Endodermal cell (in vitro differentiated cells): ENCODE measurements at regions not wholly inside any gene's neighbourhood (a gene's known extent, or its start where the extent isn't known, plus 50 kb on each side); places are given as distances from the start of the nearest gene placed in this dataset.

ENCODE experiments used
- DNase-seq: peaks from one replicate; pipeline ENCODE4 v3.0.0-alpha.2; 2017
- H3K27ac ChIP-seq: 2 replicates; pipeline ENCODE4 v1.5.1; 2013; ENCODE audit warnings: mild to moderate bottlenecking, low read depth, low read length, moderate library complexity
- H3K27me3 ChIP-seq: 2 replicates; pipeline ENCODE4 v1.6.1; 2013; ENCODE audit warnings: mild to moderate bottlenecking, low read length, moderate library complexity; ENCODE audit not compliant: insufficient read depth, control insufficient read depth, poor library complexity, severe bottlenecking
- H3K36me3 ChIP-seq: 2 replicates; pipeline ENCODE4 v1.7.0; 2013; ENCODE audit warnings: mild to moderate bottlenecking, low read length, moderate library complexity; ENCODE audit not compliant: control insufficient read depth, insufficient read depth
- H3K4me1 ChIP-seq: one replicate; pipeline ENCODE4 v1.7.0; 2013; ENCODE audit warnings: low read length; ENCODE audit not compliant: control insufficient read depth, insufficient read depth
- H3K4me3 ChIP-seq: 2 replicates; pipeline ENCODE4 v1.5.1; 2013; ENCODE audit warnings: mild to moderate bottlenecking, low read length, moderate library complexity
- H3K9ac ChIP-seq: 2 replicates; pipeline ENCODE4 v1.6.1; 2013; ENCODE audit warnings: mild to moderate bottlenecking, low read length, moderate library complexity; ENCODE audit not compliant: poor library complexity, severe bottlenecking; ENCODE audit errors: extremely low read depth
- H3K9me3 ChIP-seq: 2 replicates; pipeline ENCODE4 v1.6.1; 2013; ENCODE audit warnings: mild to moderate bottlenecking, low read length, moderate library complexity; ENCODE audit not compliant: control insufficient read depth
- H3K27ac Mint-ChIP-seq: 2 replicates; pipeline ENCODE4 v1.8.0; 2020; ENCODE audit warnings: mixed read lengths
- H3K27me3 Mint-ChIP-seq: 2 replicates; pipeline ENCODE4 v1.8.0; 2021; ENCODE audit warnings: mild to moderate bottlenecking, mixed read lengths; ENCODE audit not compliant: insufficient read depth
- H3K36me3 Mint-ChIP-seq: 2 replicates; pipeline ENCODE4 v1.8.0; 2020; ENCODE audit warnings: low read depth, mixed read lengths
- H3K4me1 Mint-ChIP-seq: 2 replicates; pipeline ENCODE4 v1.8.0; 2020; ENCODE audit warnings: mixed read lengths
- H3K4me3 Mint-ChIP-seq: 2 replicates; pipeline ENCODE4 v1.8.0; 2020; ENCODE audit warnings: mild to moderate bottlenecking, moderate library complexity, mixed read lengths
- H3K9me3 Mint-ChIP-seq: 2 replicates; pipeline ENCODE4 v1.8.0; 2020; ENCODE audit warnings: mild to moderate bottlenecking, mixed read lengths
- WGBS, 2 experiments: methylation state at CpG; one replicate each; pipeline versions ENCODE4 v1.1.5 to v1.1.7; 2013; ENCODE audit warnings: missing lambda C conversion rate in 2 of 2, mixed read lengths in 1 of 2; ENCODE audit not compliant: insufficient coverage in 1 of 2, insufficient read length in 1 of 2; 5-methylcytosine and 5-hydroxymethylcytosine counted together
- TF ChIP-seq, protein P1 (sequence below): fragments of 200-600 bp; sonication (generic); conservative IDR thresholded peaks from 2 replicates; pipeline ENCODE4 v1.5.0; 2021; ENCODE audit warnings: antibody characterized with exemption, mild to moderate bottlenecking

DNA sequence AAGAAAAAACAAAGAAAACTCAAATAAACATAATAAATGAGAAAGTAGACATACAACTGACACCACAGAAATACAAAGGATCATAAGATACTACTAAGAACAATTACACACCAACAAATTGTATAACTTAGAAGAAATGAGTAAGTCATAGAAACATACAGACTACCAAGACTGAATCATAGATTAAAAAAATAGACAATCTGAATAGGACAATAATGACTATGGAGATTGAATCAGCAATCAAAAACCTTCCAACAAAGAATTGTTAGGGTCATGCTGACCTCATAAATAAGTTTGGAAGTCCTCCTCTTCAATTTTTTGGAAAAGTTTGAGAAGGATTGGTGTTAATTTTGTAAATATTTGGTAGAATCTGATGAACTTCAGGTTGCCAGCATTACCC, 159.0 kb downstream of the PTBP2 start:
- TF ChIP-seq, protein P1, sequence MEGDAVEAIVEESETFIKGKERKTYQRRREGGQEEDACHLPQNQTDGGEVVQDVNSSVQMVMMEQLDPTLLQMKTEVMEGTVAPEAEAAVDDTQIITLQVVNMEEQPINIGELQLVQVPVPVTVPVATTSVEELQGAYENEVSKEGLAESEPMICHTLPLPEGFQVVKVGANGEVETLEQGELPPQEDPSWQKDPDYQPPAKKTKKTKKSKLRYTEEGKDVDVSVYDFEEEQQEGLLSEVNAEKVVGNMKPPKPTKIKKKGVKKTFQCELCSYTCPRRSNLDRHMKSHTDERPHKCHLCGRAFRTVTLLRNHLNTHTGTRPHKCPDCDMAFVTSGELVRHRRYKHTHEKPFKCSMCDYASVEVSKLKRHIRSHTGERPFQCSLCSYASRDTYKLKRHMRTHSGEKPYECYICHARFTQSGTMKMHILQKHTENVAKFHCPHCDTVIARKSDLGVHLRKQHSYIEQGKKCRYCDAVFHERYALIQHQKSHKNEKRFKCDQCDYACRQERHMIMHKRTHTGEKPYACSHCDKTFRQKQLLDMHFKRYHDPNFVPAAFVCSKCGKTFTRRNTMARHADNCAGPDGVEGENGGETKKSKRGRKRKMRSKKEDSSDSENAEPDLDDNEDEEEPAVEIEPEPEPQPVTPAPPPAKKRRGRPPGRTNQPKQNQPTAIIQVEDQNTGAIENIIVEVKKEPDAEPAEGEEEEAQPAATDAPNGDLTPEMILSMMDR: no peak
- Mint-ChIP-seq H3K9me3 (peaks cover 7% of the 10 kb centered on the region), H3K27me3 (no peaks in the 10 kb centered on the region), H3K4me1 (peaks cover 7% of the 10 kb centered on the region), H3K27ac (no peak overlapping the region), H3K4me3 (no peak overlapping the region), H3K36me3 (no peaks in the 10 kb centered on the region)
- Histone ChIP-seq H3K27me3 (no peaks in the 10 kb centered on the region), H3K9ac (no peak overlapping the region), H3K4me3 (no peak overlapping the region), H3K9me3 (peaks cover 28% of the 10 kb centered on the region), H3K27ac (no peak overlapping the region), H3K4me1 (no peaks in the 10 kb centered on the region), H3K36me3 (no peaks in the 10 kb centered on the region)
- DNase-seq: no peak

DNA sequence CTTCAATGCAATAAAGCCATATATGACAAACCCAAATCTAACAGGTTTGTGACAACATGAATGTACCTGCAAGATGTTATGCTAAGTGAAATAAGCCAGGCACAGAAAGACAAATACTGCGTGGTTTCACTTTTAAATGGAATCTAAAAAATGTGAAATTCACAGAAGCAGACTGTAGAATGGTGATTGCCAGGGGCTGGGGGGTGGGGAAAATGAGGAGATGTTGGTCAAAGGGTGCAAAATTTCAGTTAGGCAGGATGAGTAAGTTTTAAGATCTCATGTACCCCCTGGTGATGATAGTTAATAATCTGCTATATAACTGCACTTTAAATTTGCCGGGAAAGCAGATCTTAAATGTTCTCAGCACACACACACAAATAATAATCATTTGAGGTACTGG, 160.5 kb downstream of the PTBP2 start:
- Histone ChIP-seq H3K4me1 (no peaks in the 10 kb centered on the region), H3K27ac (no peak overlapping the region), H3K27me3 (no peaks in the 10 kb centered on the region), H3K9me3 (peaks cover 26% of the 10 kb centered on the region), H3K9ac (no peak overlapping the region), H3K36me3 (no peaks in the 10 kb centered on the region), H3K4me3 (no peak overlapping the region)
- 92 to 100% methylated on average over 1 of the region's 2 CpGs for WGBS, 2 experiments
- TF ChIP-seq, protein P1: no peak
- DNase-seq: no peak
- H3K27ac Mint-ChIP-seq: no peak overlapping the region
- no peaks in the 10 kb centered on the region for H3K36me3 Mint-ChIP-seq
- no peak overlapping the region for H3K4me3 Mint-ChIP-seq
- no peaks in the 10 kb centered on the region for H3K27me3 Mint-ChIP-seq
- peaks cover 4% of the 10 kb centered on the region for H3K4me1 Mint-ChIP-seq
- H3K9me3 Mint-ChIP-seq: peaks cover 7% of the 10 kb centered on the region

DNA sequence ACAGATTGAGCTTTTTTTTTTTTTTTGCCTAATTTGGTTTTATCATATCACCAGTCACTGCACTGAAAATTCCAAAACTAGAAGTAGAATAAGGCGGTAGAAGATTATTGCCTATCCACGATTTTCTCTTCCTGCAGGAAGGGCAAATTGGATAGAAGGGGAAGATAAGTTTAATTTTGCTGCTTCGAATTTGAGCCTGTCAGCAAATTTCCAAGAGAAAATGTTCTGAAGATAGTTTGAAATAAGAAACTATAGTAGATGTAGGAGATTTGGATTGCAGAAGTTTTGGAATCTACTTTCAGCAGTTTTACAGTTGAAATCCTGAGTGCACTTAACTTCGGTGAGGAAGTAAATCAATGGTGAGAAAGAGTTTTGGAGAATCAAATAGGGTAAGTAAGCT, 164.9 kb downstream of the PTBP2 start:
- H3K4me1 Mint-ChIP-seq: no peaks in the 10 kb centered on the region
- Histone ChIP-seq H3K9ac (no peak overlapping the region), H3K27ac (no peak overlapping the region), H3K4me1 (no peaks in the 10 kb centered on the region), H3K4me3 (no peak overlapping the region), H3K36me3 (no peaks in the 10 kb centered on the region), H3K9me3 (peaks cover 16% of the 10 kb centered on the region), H3K27me3 (no peaks in the 10 kb centered on the region)
- DNase-seq: no peak
- peaks cover 6% of the 10 kb centered on the region for H3K9me3 Mint-ChIP-seq
- TF ChIP-seq, protein P1: no peak
- H3K36me3 Mint-ChIP-seq: no peaks in the 10 kb centered on the region
- WGBS, 2 experiments: 91 to 94% methylated on average over 3 to 4 of the region's 4 CpGs
- no peaks in the 10 kb centered on the region for H3K27me3 Mint-ChIP-seq
- no peak overlapping the region for H3K4me3 Mint-ChIP-seq
- no peak overlapping the region for H3K27ac Mint-ChIP-seq
